Gastrocnemius medialis (tissue), 4 donors: ENCODE measurements at regions not wholly inside any gene's neighbourhood (a gene's known extent, or its start where the extent isn't known, plus 50 kb on each side); places are given as distances from the start of the nearest gene placed in this dataset.
"Not testable (repeated sequence)": the region's sequence is repeated elsewhere in the genome, so short reads cannot be mapped to it uniquely, and the experiment has no call there.

ENCODE experiments used
- ATAC-seq, 2 donors: fragments of 150-250 bp; one replicate each; pipeline ENCODE4 v1.9.1; 2016
- DNase-seq, 2 donors: peaks; one replicate each; pipeline ENCODE4 v3.0.0-alpha.2; 2019
- H3K27ac ChIP-seq, 4 donors: fragments of 200-600 bp; sonication (generic); 1 replicate in 1 of 4; 2 replicates in 3 of 4; pipeline ENCODE4 v1.5.1; 2016 to 2018; ENCODE audit warnings: mild to moderate bottlenecking in 2 of 4, moderate library complexity in 1 of 4
- H3K27me3 ChIP-seq, 3 donors: fragments of 200-600 bp; sonication (generic) in 2 of 3; 1 replicate in 1 of 3; 2 replicates in 2 of 3; pipeline versions ENCODE4 v1.5.1 to v1.6.0; 2016 to 2019; ENCODE audit warnings: mild to moderate bottlenecking in 1 of 3, moderate library complexity in 1 of 3
- H3K36me3 ChIP-seq, 2 donors: fragments of 200-600 bp; sonication (generic) in 1 of 2; one replicate each; pipeline ENCODE4 v1.5.1; 2017 to 2018
- H3K4me1 ChIP-seq, 2 donors: fragments of 200-600 bp; sonication (generic) in 1 of 2; one replicate each; pipeline ENCODE4 v1.5.1; 2016 to 2017; ENCODE audit warnings: mild to moderate bottlenecking in 2 of 2
- H3K4me3 ChIP-seq, 4 donors: fragments of 200-600 bp; sonication (generic) in 3 of 4; 1 replicate in 1 of 4; 2 replicates in 3 of 4; pipeline ENCODE4 v1.5.1; 2016 to 2019; ENCODE audit warnings: mild to moderate bottlenecking in 2 of 4
- H3K9me3 ChIP-seq, 3 donors: fragments of 200-600 bp; sonication (generic) in 2 of 3; 1 replicate in 1 of 3; 2 replicates in 2 of 3; pipeline ENCODE4 v1.5.1; 2016 to 2019
- POLR2A ChIP-seq, 2 donors: fragments of 450-650 bp; IDR thresholded peaks; one replicate each; pipeline ENCODE4 v1.6.1; 2017; ENCODE audit warnings: antibody characterized with exemption in 2 of 2, mild to moderate bottlenecking in 2 of 2, moderate library complexity in 2 of 2
- in situ Hi-C, 4 donors: fragments of 200-750 bp; cut with MboI; loops; one replicate each; pipeline versions ENCODE4 v1.15.0 to v1.8.0; 2017; ENCODE audit warnings: low sequenced_read_pairs in 4 of 4
- intact Hi-C: fragments of 100-400 bp; cut with DNase I; formaldehyde crosslinking; loops from one replicate; pipeline ENCODE4 v1.15.1; 2023; ENCODE audit warnings: low total_unique reads
- TF ChIP-seq, protein P1 (sequence below), 5 experiments: fragments of 450-650 bp in 3 of 5; fragments of 200-600 bp in 2 of 5; sonication (generic) in 2 of 5; IDR thresholded peaks in 4 of 5; conservative IDR thresholded peaks in 1 of 5; 1 replicate in 4 of 5; 2 replicates in 1 of 5; pipeline ENCODE4 v1.5.1; 2016 to 2019; ENCODE audit warnings: antibody characterized with exemption in 5 of 5, mild to moderate bottlenecking in 3 of 5, moderate library complexity in 3 of 5

DNA sequence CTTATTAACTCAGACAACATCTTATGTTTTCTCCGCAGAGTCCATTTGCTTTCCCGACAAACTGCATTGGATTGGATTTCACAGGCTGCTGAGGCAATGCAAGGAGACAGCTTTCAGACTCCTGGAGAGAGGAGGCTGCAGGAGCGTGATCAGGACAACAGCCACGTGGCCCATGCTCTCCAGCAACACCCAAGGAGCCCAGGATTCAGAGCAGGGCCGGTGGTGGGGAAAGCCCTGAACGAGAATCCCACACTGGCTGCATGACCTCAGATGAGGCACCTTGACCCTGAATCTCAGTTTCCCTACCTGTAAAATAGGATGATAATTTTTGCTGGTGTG is 78.3 kb upstream of the NFASC start:
- in situ Hi-C loops = no loop called here
- no peaks in the 10 kb centered on the region for H3K36me3 ChIP-seq
- DNase-seq (no peak), ATAC-seq (no peak)
- intact Hi-C loops = no loop called here
- TF ChIP-seq, protein P1, sequence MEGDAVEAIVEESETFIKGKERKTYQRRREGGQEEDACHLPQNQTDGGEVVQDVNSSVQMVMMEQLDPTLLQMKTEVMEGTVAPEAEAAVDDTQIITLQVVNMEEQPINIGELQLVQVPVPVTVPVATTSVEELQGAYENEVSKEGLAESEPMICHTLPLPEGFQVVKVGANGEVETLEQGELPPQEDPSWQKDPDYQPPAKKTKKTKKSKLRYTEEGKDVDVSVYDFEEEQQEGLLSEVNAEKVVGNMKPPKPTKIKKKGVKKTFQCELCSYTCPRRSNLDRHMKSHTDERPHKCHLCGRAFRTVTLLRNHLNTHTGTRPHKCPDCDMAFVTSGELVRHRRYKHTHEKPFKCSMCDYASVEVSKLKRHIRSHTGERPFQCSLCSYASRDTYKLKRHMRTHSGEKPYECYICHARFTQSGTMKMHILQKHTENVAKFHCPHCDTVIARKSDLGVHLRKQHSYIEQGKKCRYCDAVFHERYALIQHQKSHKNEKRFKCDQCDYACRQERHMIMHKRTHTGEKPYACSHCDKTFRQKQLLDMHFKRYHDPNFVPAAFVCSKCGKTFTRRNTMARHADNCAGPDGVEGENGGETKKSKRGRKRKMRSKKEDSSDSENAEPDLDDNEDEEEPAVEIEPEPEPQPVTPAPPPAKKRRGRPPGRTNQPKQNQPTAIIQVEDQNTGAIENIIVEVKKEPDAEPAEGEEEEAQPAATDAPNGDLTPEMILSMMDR (IDR thresholded peaks at IDR 0.05 in 4 of 5, conservative IDR thresholded peaks at IDR 0.05 in 1 of 5) = no peak
- no peak for TF ChIP-seq POLR2A (IDR thresholded peaks at IDR 0.05)
- H3K27ac ChIP-seq = no peak overlapping the region
- peaks cover 4 to 30% (median 5%) of the 10 kb centered on the region in 3 donors for H3K27me3 ChIP-seq
- H3K4me3 ChIP-seq = no peak overlapping the region
- H3K4me1 ChIP-seq = no peaks in the 10 kb centered on the region
- H3K9me3 ChIP-seq = no peaks in the 10 kb centered on the region

DNA sequence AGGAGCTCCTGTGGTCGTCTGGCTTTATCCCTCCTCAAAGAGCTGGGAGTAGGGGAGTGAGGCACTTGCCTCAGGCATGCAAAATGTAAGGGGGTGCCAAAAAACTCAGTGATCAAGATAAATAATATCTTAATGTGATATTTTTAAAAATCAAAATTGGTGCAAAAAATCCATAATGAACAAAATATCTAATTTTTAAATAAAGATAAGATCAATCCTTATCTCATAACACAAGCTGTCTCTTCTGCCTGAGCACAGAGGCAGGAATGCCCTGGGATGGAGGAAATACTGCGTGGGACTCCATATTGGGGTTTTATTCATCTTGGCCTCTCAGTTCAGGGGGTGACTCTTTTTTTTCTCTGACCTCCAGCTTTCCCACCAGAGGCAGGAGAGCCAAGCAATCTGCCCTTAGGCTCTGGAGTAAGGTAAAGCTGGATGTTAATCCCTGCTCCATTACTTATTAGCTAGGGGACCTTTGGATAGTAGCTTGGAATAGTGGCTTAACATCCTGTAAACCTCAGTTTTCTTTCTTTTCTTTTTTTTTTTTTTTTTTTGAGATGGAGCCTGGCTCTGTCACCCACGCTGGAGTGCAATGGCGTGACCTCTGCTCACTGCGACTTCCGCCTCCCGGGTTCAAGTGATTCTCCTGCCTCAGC is 77.3 kb upstream of the NFASC start:
- Histone ChIP-seq H3K9me3 (no peaks in the 10 kb centered on the region), H3K4me1 (no peaks in the 10 kb centered on the region), H3K4me3 (no peak overlapping the region), H3K36me3 (no peaks in the 10 kb centered on the region), H3K27me3 (peaks cover 4 to 21% (median 5%) of the 10 kb centered on the region in 3 donors), H3K27ac (no peak overlapping the region)
- DNase-seq (no peak), ATAC-seq (no peak)
- no peak for TF ChIP-seq POLR2A (IDR thresholded peaks at IDR 0.05)
- TF ChIP-seq, protein P1 (IDR thresholded peaks at IDR 0.05 in 4 of 5, conservative IDR thresholded peaks at IDR 0.05 in 1 of 5) = no peak
- intact Hi-C loops (no loop called here), in situ Hi-C loops (no loop called here)

- DNase-seq, H3K36me3 ChIP-seq, ATAC-seq, H3K4me3 ChIP-seq, H3K27ac ChIP-seq, in situ Hi-C loops, H3K4me1 ChIP-seq, H3K27me3 ChIP-seq, intact Hi-C loops, H3K9me3 ChIP-seq: not testable (repeated sequence)
Observed at GRCh38 chr1:204796886-204797285, 73.8 kb upstream of the NFASC start.

DNA sequence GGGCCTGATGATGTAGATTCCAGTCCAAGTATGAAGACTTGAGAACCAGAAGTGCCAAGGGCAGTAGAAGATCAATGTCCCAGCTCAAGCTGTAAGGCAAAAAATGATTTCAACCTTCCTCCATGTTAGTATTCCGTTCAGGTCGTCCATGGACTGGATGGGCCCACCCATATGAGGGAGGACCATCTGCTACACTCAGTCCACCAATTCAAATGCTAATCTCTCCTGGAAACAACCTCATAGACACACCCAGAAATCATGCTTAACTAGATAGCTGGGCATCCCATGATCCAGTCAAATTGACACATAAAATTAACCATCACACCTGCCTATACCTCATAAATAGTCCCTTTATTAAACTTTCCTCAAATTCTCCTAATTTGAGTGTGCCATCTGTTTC is 73.3 kb upstream of the NFASC start:
- H3K27me3 ChIP-seq = no peaks in the 10 kb centered on the region
- intact Hi-C loops (no loop called here), in situ Hi-C loops (no loop called here)
- H3K27ac ChIP-seq = no peak overlapping the region
- DNase-seq (no peak), ATAC-seq (no peak)
- H3K4me3 ChIP-seq = no peak overlapping the region
- TF ChIP-seq, protein P1 (IDR thresholded peaks at IDR 0.05 in 4 of 5, conservative IDR thresholded peaks at IDR 0.05 in 1 of 5) = no peak
- no peak for TF ChIP-seq POLR2A (IDR thresholded peaks at IDR 0.05)
- H3K36me3 ChIP-seq = no peaks in the 10 kb centered on the region
- H3K9me3 ChIP-seq = no peaks in the 10 kb centered on the region
- H3K4me1 ChIP-seq = no peaks in the 10 kb centered on the region

DNA sequence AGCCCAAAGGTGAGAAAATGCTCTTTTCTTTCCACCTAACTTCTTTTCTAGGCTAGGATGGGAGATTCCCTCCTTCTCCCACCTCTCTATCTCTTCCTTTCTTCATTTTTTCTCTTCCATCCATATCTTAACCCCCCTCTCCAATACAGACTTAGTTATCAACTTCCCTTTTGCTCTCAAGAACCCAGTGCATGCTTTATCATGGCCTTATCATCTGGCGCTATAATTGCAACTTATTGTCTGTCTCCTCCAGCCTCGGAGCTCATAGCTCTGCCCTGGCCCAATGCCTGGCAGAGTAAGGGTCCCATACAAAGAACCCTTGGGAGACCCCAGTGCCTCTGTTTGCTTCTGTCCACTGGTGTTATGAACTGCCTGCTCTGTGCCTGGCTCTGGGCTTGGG is 71.0 kb upstream of the NFASC start:
- intact Hi-C loops = no loop called here
- in situ Hi-C loops = loop anchor here in 3 of 4 donors (10.0 to 25.0 kb wide), 2 partner anchors 235 to 237 kb away; no protein-coding TSS in a partner anchor

More for the DNA sequence above, 71.0 kb upstream of the NFASC start:
- H3K27me3 ChIP-seq = no peaks in the 10 kb centered on the region
- DNase-seq (no peak), ATAC-seq (no peak)
- no peak for TF ChIP-seq POLR2A (IDR thresholded peaks at IDR 0.05)
- TF ChIP-seq, protein P1 (IDR thresholded peaks at IDR 0.05 in 4 of 5, conservative IDR thresholded peaks at IDR 0.05 in 1 of 5) = no peak
- H3K9me3 ChIP-seq = no peaks in the 10 kb centered on the region
- H3K4me3 ChIP-seq = no peak overlapping the region
- H3K27ac ChIP-seq = no peak overlapping the region
- no peaks in the 10 kb centered on the region for H3K36me3 ChIP-seq
- H3K4me1 ChIP-seq = no peaks in the 10 kb centered on the region
